Kidney (tissue), 13 donors: ENCODE measurements at regions not wholly inside any gene's neighbourhood (a gene's known extent, or its start where the extent isn't known, plus 50 kb on each side); places are given as distances from the start of the nearest gene placed in this dataset.

Source experiments
- DNase-seq, 5 donors: peaks; one replicate each; pipeline ENCODE4 v3.0.0-alpha.2; 2013 to 2020
- FAIRE-seq: peaks from 2 replicates; lab custom pipeline; 2012; peaks lifted over from hg19 to GRCh38; lab: Jason Lieb, UNC
- H3K27ac ChIP-seq, 2 donors: one replicate each; pipeline ENCODE4 v1.7.0; 2013; ENCODE audit warnings: low read depth in 2 of 2, low read length in 2 of 2, inconsistent platforms in 1 of 2
- H3K27me3 ChIP-seq: one replicate; pipeline ENCODE4 v1.7.1; 2013; ENCODE audit warnings: low read length, inconsistent platforms; ENCODE audit not compliant: control insufficient read depth, insufficient read depth
- H3K36me3 ChIP-seq, 3 donors: one replicate each; pipeline versions ENCODE4 v1.7.0 to v1.7.1; 2013; ENCODE audit warnings: low read length in 3 of 3, control low read depth in 1 of 3, inconsistent platforms in 1 of 3; ENCODE audit not compliant: insufficient read depth in 3 of 3, control insufficient read depth in 2 of 3
- H3K4me1 ChIP-seq, 3 donors: one replicate each; pipeline versions ENCODE4 v1.7.0 to v1.7.1; 2013; ENCODE audit warnings: low read length in 3 of 3, inconsistent platforms in 1 of 3, low read depth in 1 of 3; ENCODE audit not compliant: control insufficient read depth in 2 of 3, insufficient read depth in 2 of 3
- H3K4me3 ChIP-seq, 3 donors: one replicate each; pipeline versions ENCODE4 v1.7.0 to v1.8.1; 2013; ENCODE audit warnings: low read length in 3 of 3, control low read depth in 1 of 3, inconsistent platforms in 1 of 3
- H3K9ac ChIP-seq, 3 donors: one replicate each; pipeline versions ENCODE4 v1.7.0 to v1.7.1; 2013; ENCODE audit warnings: low read length in 3 of 3, control low read depth in 1 of 3, inconsistent platforms in 1 of 3
- H3K9me3 ChIP-seq, 3 donors: one replicate each; pipeline versions ENCODE4 v1.7.0 to v1.7.1; 2013; ENCODE audit warnings: low read length in 3 of 3, control low read depth in 1 of 3, inconsistent platforms in 1 of 3; ENCODE audit not compliant: control insufficient read depth in 2 of 3, insufficient read depth in 1 of 3
- CTCF ChIP-seq: IDR thresholded peaks from 3 replicates; pipeline ENCODE4 v1.5.1; 2012; ENCODE audit warnings: mild to moderate bottlenecking, moderate library complexity, borderline replicate concordance; ENCODE audit not compliant: insufficient read depth; ENCODE audit errors: extremely low read depth
- intact Hi-C: fragments of 100-400 bp; cut with DNase I; formaldehyde crosslinking; loops from one replicate; pipeline ENCODE4 v1.11.1; 2022
- donor health status: control.
- donor health status: control.
- donor health status: control.
- donor health status: control.
- donor health status: control.
- donor health status: DM: yes; HTN: yes; CAD: no.
- donor health status: Normal renal cell carcinoma (clear cell type).

DNA sequence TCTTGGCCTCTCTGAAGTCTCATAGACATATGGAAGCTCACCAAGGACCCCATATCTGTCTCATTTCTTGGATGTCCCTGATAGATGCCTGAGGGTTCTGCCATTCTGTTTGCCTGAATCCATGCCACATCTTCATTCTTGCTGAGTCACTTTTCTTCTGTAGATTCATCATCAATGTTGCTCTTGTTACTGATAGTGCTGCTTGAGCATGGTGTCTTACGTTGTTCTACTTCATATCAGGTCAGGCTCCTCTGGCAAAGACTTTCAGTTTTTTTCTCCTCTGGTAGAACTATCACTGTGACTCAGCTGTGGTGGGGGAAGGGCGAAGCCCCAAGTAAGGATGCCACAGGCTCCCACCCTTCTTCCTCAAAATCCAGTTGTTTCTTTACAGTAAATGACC, 885.2 kb downstream of the DCDC2C start:
- H3K27ac ChIP-seq: no peak overlapping the region
- no peak overlapping the region for H3K9ac ChIP-seq
- no peak overlapping the region for H3K4me3 ChIP-seq
- no peaks in the 10 kb centered on the region for H3K4me1 ChIP-seq
- no peak for DNase-seq
- no peak for TF ChIP-seq CTCF
- H3K36me3 ChIP-seq: no peaks in the 10 kb centered on the region
- intact Hi-C loops: no loop called here
- no peaks in the 10 kb centered on the region for H3K9me3 ChIP-seq
- H3K27me3 ChIP-seq: no peaks in the 10 kb centered on the region
- FAIRE-seq: no peak

- no peaks in the 10 kb centered on the region for H3K9me3 ChIP-seq
- no peaks in the 10 kb centered on the region for H3K4me1 ChIP-seq
- no peak overlapping the region for H3K4me3 ChIP-seq
- no peak for DNase-seq
- no peaks in the 10 kb centered on the region for H3K27me3 ChIP-seq
- no peak overlapping the region for H3K9ac ChIP-seq
- no peaks in the 10 kb centered on the region for H3K36me3 ChIP-seq
- no peak for TF ChIP-seq CTCF
- FAIRE-seq: no peak
- no peak overlapping the region for H3K27ac ChIP-seq
- intact Hi-C loops: no loop called here
These were observed 887.9 kb downstream of the DCDC2C start for GRCh38 chr2:4591261-4591660.

GRCh38 chr2:4597400-4597799, 894.0 kb downstream of the DCDC2C start:
- H3K4me1 ChIP-seq: no peaks in the 10 kb centered on the region
- no peak overlapping the region for H3K27ac ChIP-seq
- FAIRE-seq (no peak), DNase-seq (no peak)
- no peaks in the 10 kb centered on the region for H3K27me3 ChIP-seq
- no peaks in the 10 kb centered on the region for H3K9me3 ChIP-seq
- intact Hi-C loops: no loop called here
- no peak overlapping the region for H3K9ac ChIP-seq
- no peak overlapping the region for H3K4me3 ChIP-seq
- no peaks in the 10 kb centered on the region for H3K36me3 ChIP-seq
- no peak for TF ChIP-seq CTCF

GRCh38 chr2:4604767-4605166, 901.4 kb downstream of the DCDC2C start:
- Histone ChIP-seq H3K27ac (no peak overlapping the region), H3K4me3 (no peak overlapping the region), H3K36me3 (no peaks in the 10 kb centered on the region), H3K27me3 (no peaks in the 10 kb centered on the region), H3K9me3 (no peaks in the 10 kb centered on the region), H3K9ac (no peak overlapping the region), H3K4me1 (no peaks in the 10 kb centered on the region)
- TF ChIP-seq CTCF: no peak
- FAIRE-seq (no peak), DNase-seq (no peak)
- intact Hi-C loops: no loop called here
